Fibroblast of skin of scalp (primary cell): ENCODE measurements at regions not wholly inside any gene's neighbourhood (a gene's known extent, or its start where the extent isn't known, plus 50 kb on each side); places are given as distances from the start of the nearest gene placed in this dataset.
"Not testable (repeated sequence)": the region's sequence is repeated elsewhere in the genome, so short reads cannot be mapped to it uniquely, and the experiment has no call there.

Source experiments
- DNase-seq: peaks from one replicate; pipeline ENCODE4 v3.0.0-alpha.2; 2013

DNA sequence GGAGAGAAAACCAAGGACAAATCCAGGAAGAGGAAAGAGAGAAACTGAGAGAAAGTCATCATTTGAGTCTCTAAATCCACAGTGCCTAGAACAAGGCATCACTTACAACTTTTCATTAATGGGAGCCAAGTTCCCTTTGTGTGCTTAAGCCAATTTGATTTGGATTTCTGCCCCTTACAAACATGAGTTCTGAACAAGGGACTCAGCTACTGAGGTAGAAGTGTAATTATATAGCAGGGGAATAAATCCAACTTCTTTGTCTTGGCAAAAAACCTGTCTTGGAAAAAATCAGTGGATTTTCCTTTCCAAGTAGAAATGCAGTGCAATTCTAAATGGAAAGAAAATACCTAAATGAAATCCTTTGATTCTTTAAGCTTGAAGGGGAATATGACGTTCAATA lies 307.2 kb upstream of the CNTN3 start:
- DNase-seq, result no peak

DNA sequence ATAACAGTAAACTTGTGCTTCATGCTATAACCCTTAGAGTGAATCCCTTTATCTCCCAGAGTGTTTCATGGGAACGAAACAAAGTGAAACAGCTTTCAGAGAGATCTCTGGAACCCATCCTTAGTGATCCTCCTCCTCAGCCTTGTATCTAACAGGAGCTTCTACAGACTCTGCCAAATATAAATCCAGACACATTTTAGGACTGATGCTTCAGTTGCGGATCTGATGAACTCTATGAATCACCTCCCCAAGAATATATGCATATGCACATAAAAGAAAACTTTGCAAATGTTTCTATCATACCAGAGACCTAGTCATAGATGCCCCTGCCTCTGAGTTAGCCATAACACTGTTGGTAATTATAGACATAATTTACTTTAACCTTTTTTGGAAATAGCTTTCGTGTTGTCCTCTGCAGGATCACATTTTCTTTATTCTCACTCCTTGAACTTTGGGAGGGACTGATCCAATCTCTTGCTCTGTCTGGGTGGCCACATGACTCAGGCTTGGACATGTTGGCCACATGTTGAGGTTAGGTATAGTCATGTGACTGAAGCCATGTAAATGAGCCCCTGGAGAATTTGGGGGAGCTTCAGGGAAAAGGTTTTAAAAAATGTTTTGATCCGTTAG lies 306.4 kb upstream of the CNTN3 start:
- DNase-seq, result peak; percentile 80

DNA sequence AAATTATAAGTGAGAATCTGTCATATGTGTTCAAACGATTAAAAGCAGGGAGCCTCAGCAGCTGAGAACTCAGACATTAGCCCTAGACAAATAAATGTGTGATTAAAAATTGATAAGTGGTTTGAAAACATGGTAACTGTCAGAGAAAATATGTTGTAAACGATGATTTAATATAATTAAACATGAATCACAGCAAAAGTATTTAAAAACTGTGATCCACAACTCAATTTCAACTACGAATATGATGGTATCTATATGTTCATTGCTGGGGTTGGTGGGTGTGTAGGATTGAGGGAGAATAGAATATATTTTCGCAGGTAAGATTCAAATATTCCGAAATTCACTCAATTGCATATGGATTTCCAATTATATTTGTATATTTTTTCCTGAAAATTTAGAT lies 302.2 kb upstream of the CNTN3 start:
- DNase-seq, result no peak

DNA sequence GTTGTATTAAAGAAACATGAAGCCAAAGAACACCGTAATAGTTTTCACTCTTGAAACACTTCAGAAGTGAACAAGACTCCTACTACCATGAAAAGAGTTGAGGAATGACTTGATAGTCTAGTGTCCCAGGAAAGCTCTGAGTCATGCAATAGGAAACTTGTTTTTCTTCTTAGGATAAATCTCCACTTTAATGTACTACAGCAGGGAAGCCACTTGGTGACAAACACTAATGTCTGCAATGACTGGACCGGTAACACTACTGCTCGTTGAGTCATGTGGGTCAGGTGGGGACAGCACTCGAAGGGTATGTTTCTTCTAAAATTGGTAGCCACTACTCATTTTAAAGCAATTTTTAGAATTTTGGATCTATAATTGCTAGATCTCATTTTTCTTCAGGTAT lies 291.7 kb upstream of the CNTN3 start:
- no peak for DNase-seq

DNA sequence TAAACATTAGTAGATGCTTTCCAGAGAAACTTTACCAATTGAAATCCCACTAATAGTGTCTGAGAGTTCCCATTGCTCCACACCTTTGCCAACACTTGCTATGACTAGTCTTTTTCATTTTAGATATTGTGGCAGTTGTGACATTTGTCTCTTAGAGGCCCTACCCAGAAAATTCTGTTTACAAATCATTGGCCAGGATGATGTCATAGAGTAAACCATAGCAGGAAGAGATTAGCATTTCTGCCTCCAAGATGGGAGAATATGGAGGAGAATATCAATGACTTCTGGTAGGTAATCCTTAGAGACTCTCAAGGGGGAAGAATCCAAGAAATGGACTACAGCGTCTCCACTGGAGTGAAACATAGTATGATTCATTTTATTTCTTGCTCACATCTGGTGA lies 291.0 kb upstream of the CNTN3 start:
- no peak for DNase-seq

DNA sequence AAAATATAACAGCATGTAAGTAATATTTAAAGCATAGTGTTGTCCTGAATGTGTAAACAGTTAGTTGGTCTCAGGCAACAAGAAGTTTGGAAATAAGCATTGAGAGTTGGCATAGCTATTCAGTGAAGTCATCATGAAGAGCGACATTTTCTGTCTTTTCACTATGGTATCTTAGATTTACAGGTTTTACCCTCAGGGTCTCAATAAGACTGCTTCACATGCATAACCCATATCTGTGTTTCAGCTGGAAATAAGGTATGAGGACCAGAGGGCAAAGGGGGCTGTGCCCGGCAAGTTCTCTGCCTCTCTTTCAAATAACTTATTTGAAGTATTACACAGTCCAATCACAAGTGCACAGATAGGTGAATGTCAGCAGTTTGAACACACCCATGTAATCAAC lies 290.2 kb upstream of the CNTN3 start:
- no peak for DNase-seq

DNA sequence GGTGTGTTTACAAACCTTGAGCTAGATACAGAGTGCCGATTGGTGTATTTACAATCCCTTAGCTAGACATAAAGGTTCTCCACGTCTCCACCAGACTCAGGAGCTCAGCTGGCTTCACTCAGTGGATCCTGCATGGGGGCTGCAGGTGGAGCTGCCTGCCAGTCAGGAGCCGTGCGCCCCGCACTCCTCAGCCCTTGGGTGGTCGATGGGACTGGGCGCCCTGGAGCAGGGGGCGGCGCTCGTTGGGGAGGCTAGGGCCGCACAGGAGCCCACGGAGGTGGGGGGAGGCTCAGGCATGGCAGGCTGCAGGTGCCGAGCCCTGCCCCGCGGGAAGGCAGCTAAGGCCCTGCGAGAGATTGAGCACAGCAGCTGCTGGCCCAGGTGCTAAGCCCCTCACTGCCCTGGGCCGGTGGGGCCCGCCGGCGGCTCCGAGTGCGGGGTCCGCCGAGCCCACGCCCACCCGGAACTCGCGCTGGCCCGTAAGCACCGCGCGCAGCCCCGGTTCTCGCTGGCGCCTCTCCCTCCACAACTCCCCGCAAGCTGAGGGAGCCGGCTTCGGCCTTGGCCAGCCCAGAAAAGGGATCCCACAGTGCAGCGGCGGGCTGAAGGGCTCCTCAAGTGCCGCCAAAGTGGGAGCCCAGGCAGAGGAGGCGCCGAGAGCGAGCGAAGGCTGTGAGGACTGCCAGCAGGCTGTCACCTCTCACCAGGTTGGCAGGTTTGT lies 285.5 kb upstream of the CNTN3 start:
- DNase-seq, result not testable (repeated sequence)

DNA sequence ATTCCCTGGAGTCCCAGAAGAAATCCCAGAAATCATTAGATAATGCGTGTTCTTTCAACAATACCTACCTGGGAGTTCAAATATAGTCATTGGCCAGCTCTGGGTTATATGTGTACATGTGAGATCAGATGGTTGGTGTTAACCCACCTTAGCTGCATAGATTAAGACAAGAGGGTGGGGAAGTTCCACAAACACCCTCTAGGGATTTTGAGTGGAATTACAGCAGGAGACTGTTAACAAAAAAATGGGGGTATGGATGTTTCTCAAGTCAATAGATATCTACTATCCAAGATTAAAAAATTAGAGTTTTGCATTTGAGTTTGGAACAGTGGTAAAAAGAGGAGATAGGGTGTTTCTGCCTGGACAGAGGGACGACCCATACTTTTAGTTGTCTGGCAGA lies 282.5 kb upstream of the CNTN3 start:
- DNase-seq, result peak; percentile 3

DNA sequence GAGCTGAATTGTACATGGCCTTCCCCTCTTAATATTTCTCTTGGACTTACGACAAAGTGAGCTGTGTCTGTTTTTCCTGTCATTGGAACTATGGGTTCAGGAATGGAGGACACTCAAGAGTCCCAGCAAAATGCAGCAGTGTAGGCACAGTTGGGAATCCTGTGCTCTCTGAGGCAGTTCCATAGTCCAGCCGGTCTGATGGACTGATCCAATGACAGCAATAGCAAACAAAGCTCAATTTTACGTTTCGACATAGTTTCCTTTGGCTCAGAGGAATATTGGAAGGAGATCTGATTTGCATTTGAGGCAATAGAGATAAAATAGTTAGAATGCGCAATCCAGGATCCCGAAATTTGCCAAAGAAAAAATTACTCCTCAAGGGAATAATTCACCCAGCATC lies 276.9 kb upstream of the CNTN3 start:
- no peak for DNase-seq

DNA sequence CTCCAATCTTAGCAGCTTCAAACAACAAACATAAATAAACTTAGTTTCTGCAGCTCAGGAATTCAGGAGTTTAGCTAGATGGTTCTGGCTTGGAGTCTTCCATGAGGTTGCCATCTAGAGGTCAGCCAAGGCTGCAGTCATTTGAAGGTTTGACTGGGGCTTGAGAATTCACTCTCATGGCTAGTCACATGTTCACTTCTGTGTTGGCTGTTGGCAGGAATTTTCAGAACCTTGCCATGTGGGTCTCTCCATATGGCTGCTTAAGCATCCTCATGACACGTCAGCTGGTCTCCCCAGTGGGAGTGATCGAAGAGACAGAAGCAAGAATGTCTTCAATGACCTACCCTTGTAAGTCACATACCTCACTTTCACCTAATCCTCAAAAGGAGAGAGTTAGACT lies 269.2 kb upstream of the CNTN3 start:
- peak; percentile 44 for DNase-seq

DNA sequence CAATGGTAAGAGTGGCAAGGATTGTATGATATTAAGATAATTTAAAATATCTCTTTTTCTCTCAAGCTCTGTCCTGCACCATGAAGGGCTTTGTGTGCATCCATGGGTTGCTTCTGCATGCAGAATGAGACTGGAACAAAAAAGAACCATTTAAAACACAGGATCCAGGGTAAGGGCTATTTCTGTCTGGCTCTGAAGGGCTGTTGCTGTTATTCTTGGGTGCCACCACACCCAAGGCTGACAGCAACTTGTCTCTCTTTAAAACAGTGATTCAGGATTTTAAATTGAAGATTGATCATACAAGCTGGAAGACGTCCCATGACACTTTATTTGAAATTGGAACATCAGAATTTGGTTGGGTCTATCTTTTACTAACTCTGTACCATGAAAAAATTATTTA lies 268.8 kb upstream of the CNTN3 start:
- no peak for DNase-seq

DNA sequence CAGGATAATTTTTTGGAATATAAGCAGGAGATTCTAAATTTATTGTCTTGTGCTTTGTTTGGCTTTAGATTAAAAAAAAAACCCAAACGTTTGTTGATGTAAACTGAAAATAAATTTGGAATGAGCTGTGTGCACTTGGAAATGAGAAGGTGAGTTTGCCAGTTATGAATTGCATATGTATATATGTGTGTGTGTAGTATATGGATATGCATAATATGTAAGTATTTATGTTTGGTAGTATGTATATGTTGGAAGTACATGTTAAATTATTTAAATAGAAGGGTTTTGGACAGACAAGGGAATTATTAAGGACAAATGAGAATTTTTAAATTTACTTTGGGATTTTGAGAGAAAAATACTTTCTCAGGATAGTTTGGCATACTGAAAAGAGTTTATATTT lies 265.8 kb upstream of the CNTN3 start:
- no peak for DNase-seq

DNA sequence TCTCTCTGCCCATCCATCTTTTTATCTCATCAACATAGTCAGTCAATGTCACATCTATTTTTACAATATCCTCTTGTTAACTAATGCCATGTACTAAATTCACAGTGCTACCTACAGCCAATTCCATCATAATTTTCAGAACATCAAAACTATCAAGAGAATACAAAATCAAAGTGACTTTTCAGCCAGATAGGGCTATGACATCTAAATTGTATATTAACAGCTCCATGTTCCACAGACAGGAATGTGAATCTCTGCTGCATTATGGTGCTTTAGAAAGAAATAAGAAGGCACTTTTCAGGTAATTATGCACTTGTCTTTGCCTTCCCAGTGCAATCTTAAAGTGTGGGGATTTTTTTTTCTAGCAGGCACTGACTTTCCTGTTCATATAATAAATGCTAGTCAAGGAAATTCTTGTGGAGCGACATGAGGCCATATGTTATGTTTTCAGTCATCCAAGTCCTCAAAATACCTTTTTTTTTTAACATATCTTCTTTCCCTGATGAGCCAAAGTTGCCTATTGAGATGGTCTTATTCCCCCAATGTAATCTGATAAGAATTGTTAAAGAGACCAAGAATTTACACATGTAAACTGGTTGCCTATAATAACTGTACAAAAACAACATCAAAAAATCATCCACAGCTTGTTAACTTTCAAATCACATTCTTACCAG lies 252.0 kb upstream of the CNTN3 start:
- DNase-seq, result no peak

DNA sequence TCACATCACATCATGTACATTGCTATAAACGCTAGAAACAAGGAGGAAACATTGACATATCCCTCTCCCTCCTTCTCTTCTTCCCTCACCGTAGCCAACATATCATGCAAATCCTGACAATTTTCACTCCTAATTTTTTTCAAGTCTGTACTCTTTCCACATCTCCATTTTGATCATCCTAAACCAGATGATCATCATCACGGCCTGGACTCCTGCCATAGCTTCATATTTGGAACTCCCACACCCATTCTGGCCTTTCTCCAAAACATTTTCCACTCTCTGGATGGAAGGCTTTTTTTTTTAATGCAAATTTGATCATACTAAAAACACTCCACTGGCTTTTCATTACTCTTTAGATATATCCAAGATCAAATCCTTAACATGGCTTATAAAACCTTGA lies 248.0 kb upstream of the CNTN3 start:
- DNase-seq, result peak; percentile 72

DNA sequence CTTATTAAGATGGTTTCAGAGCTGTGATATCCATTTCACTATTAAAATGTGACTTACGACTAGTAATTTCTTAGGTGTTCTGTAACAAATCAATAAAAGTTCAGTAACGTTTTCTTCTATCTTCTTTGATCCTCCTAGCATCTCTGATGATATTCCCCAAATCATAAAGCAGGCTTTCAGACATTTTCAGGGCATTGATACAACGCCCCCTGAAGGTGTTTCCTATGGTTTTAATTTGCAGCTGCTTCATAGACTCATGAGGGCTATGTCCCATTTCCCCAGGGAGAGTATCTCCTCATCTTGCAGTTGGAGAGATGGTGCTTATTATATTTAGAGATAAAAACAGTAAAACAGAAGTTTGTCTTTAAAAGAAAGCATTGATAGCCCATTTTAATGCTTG lies 246.8 kb upstream of the CNTN3 start:
- no peak for DNase-seq

DNA sequence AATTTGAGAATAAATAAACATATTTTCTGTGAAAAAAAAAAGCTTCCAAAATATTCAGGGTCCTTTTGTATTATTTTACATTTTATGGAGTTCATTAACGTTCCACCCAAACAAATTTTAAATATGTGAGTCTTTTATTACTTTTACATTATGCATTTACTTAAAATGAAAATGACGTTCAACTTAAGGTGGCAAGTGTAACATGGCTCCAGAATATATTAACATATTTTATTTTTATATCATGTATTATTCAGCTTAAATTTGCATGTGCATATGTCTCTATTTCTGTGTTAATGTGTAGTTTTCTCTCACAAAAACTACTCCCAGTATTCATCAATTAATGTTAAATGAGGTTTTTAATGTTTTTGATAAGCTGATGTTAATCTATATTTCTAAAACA lies 243.6 kb upstream of the CNTN3 start:
- no peak for DNase-seq

DNA sequence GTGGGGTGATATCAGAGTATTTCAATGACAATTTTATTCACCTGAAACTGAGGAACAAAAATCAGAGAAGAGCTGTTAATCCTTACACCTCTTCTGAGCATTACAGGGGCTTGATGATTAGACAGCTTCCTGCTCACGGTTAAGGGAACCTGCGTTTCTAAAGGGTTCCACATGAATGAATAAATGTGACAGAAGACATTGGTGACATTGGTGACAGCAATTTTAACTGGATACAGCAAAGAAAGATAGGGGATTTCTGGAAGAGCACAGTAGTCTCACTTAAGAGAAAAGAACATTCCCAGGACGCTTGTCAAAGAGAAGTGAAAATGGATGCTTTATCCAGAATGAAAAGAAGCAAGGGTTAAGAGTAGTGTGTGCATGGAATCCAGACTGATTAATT lies 235.9 kb upstream of the CNTN3 start:
- no peak for DNase-seq

DNA sequence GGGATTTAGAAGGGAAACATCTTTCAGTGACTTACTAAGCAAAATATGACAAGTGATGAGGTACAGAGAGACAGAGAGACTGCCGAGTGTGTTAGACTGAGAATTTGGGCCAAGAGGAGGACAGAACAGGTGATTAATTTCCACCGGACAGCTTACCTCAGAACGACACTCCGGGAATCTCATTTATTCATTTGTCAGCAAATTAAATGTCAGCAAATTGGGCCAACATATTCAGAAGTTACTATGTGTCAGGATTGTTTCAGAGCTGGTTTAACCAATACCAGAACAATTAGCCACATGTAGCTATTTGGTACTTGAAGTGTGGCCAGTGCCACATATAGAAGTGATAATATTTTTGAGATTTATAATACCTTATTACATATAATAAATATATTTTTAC lies 232.6 kb upstream of the CNTN3 start:
- DNase-seq, result no peak

DNA sequence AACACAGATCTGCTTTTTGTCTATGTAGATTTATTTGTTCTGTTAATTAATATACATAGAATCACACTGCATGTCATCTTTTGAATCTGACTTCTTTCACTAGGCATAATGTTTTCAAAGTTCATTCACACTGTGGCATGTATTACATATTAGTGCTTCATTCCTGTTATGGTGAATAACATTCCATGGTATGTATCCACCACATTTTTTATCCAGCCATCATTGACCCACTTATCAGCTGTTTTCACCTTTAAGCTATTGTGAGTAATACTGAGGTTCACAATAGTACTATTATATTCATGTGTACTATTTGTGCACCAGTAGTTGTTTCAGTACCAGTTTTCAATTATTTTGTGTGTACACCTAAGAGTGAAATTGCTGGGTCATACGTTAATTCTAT lies 230.6 kb upstream of the CNTN3 start:
- peak; percentile 54 for DNase-seq

DNA sequence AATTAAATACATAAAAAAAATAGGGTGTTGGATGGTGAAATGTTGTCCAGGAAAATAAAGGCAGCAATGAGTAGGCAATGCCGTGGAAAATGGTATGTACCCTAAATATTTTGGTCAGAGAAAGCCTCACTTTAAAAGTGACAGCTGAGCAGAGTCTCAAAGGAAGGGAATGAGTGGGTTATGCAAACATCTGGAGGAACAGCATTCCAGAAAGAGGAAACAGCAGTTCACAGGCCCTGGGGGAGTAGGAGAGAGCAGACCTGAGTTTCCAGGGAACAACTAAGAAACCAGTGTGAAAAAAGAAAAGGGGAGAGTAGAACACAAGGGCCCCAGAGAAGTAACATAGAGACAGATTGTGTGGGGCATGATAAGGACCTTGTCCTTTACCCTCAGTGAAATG lies 230.0 kb upstream of the CNTN3 start:
- peak; percentile 61 for DNase-seq

DNA sequence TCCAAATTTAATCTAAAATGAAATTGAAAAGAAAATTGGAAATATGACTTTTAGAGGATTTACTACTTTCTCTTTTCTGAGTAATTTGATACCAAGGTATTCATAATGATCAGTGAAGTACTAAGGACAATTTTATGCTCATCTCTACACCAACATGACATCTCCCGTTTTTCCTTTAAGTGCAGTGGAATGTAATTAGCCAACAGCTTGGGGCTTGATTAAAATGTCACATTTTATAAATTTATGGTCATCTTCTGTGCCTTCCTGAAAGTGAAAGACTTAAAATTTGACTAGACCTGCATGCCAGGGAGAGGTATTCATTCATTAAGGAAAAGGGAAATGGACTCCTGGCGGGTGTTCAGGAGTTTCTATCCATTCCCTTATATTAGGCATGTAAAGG lies 228.2 kb upstream of the CNTN3 start:
- no peak for DNase-seq

DNA sequence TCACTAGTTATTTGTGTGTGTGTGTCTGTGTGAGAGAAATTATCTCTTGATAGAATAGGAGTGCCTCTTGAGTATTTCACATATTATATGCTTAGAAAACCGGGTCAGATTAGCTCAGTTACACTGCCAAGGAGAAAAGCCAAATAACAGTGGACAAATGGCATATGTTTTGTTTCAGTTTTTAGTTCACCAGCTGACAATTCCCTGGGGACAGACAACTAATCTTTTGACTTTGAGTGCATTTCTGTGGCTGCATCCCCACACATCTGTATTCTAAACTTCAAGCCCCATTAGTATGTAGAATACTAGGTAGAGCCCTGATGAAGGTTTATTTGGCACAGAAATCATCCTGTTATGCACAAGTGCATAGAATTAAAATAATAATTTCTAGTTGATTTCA lies 227.7 kb upstream of the CNTN3 start:
- peak; percentile 4 for DNase-seq

DNA sequence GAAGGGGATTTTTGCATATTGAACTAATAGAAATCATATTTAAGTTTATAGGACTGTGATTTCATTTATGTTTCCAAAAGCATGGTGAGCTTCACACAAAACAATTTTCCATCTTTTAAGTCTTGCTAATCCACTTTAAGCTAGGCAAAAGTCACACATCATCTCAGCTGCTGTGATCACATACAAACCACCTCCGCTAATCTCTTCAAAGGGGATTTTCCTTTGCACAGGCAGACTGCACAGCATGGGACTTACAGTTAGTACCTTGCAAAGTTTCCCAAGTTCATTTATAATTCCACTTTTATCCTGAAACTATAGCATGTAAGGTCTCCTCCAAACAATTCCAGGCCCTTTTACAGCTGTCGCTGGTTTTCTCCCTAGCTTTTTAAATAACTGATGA lies 225.1 kb upstream of the CNTN3 start:
- DNase-seq, result no peak

DNA sequence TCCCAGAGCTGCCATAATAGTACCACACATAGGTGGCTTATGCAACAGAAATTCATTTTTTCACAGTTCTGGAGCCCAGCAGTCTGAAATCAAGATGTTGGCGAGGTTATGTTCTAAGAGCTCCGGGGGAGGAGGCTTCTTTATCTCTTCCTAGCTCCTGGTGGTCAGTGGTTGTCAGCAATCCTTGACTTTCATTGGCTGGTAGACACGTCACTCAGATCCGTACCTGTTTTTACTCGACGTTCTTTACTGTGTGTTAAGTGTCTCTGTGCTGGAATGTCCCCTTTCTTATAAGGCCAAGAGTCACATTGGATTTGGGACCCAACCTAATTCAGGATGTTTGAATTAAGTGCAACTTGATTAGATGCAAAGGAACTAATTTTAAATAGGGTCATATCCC lies 218.5 kb upstream of the CNTN3 start:
- DNase-seq, result no peak
